ENCODE measurements at regions not wholly inside any gene's neighbourhood (a gene's known extent, or its start where the extent isn't known, plus 50 kb on each side); places are given as distances from the start of the nearest gene placed in this dataset.
"Not testable (repeated sequence)": the region's sequence is repeated elsewhere in the genome, so short reads cannot be mapped to it uniquely, and the experiment has no call there.

DNA sequence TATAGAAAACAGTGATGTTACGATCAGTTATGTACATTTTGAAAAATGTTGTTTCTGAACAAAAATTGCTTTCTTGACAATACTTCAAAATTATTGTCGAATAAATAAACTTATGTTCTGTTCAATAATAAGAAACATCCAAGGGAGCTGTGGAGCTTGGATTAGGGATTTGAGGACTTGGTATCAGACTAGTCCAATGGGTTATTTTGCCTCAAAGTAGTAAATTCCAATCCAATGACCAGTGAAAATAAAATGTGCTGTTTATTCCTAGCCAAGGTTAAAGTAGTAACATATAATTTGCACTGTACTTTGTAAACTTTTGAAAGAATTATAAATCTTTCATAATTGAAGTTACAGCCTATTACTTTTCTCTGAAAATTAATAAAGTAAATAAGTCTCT lies 79.1 kb upstream of the IVNS1ABP start:
- no peak overlapping the region for H3K4me3 Mint-ChIP-seq
- no peaks in the 10 kb centered on the region for H3K27me3 Mint-ChIP-seq
- no peaks in the 10 kb centered on the region for H3K36me3 Mint-ChIP-seq
- no peak overlapping the region for H3K27ac Mint-ChIP-seq
- H3K9me3 Mint-ChIP-seq, result no peaks in the 10 kb centered on the region
- no peaks in the 10 kb centered on the region for H3K4me1 Mint-ChIP-seq

- Mint-ChIP-seq H3K27ac (no peak overlapping the region), H3K36me3 (no peaks in the 10 kb centered on the region), H3K4me1 (no peaks in the 10 kb centered on the region), H3K4me3 (no peak overlapping the region), H3K9me3 (no peaks in the 10 kb centered on the region), H3K27me3 (no peaks in the 10 kb centered on the region)
Observed at GRCh38 chr1:185393815-185394214, 76.8 kb upstream of the IVNS1ABP start.

- H3K4me3 Mint-ChIP-seq, result no peak overlapping the region
- H3K27ac Mint-ChIP-seq, result no peak overlapping the region
- no peaks in the 10 kb centered on the region for H3K4me1 Mint-ChIP-seq
- H3K9me3 Mint-ChIP-seq, result no peaks in the 10 kb centered on the region
- no peaks in the 10 kb centered on the region for H3K27me3 Mint-ChIP-seq
- no peaks in the 10 kb centered on the region for H3K36me3 Mint-ChIP-seq
Observed at GRCh38 chr1:185393205-185393604, 76.2 kb upstream of the IVNS1ABP start.

DNA sequence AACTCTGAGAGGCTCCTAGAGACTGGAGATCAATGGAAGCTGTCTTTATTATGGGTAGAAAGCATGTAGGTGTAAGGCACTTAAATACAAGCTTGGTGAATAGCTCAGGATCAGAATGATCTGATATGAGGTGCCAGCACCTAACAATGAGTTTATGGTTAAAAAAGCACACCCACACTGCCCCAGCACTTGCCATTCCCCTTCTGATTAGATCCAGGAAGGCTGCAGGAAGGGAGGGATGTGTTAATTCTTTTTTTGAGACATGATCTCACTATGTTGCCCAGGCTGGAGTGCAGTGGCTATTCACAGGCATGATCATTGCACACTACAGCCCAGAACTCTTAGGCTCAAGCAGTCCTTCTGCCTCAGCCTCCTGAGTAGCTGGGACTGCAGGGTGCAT lies 71.8 kb upstream of the IVNS1ABP start:
- Mint-ChIP-seq H3K4me1 (peaks cover 4% of the 10 kb centered on the region), H3K9me3 (no peaks in the 10 kb centered on the region), H3K36me3 (peaks cover 2% of the 10 kb centered on the region), H3K4me3 (no peak overlapping the region), H3K27ac (no peak overlapping the region), H3K27me3 (no peaks in the 10 kb centered on the region)

DNA sequence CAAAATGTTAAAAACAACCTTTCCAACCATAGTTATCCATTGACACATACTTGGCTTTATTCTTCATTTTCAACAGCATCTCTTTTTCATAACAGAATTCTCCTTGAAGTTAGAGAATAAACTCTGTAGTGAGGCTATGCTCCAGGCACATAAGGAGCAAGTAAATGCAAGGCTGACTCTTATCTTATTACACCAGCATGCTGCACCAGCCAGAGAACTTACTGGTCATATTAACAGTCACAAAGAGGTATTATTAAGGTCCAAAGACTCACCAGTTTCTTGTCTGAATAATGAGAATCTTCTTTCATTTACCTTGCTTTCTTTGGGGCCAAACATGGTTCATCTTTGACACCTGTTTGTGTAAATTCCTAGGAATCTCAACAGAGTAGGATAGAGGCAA lies 71.3 kb upstream of the IVNS1ABP start:
- Mint-ChIP-seq H3K9me3 (no peaks in the 10 kb centered on the region), H3K36me3 (peaks cover 2% of the 10 kb centered on the region)

GRCh38 chr1:185385991-185386390 lies 68.9 kb upstream of the IVNS1ABP start:
- peaks cover 4% of the 10 kb centered on the region for H3K4me1 Mint-ChIP-seq
- H3K4me3 Mint-ChIP-seq, result no peak overlapping the region
- no peaks in the 10 kb centered on the region for H3K27me3 Mint-ChIP-seq
- H3K9me3 Mint-ChIP-seq, result no peaks in the 10 kb centered on the region
- peaks cover 7% of the 10 kb centered on the region for H3K36me3 Mint-ChIP-seq
- H3K27ac Mint-ChIP-seq, result no peak overlapping the region

More for the DNA sequence above, 71.3 kb upstream of the IVNS1ABP start:
- Mint-ChIP-seq H3K27me3 (no peaks in the 10 kb centered on the region), H3K27ac (no peak overlapping the region), H3K4me3 (no peak overlapping the region), H3K4me1 (peaks cover 4% of the 10 kb centered on the region)

DNA sequence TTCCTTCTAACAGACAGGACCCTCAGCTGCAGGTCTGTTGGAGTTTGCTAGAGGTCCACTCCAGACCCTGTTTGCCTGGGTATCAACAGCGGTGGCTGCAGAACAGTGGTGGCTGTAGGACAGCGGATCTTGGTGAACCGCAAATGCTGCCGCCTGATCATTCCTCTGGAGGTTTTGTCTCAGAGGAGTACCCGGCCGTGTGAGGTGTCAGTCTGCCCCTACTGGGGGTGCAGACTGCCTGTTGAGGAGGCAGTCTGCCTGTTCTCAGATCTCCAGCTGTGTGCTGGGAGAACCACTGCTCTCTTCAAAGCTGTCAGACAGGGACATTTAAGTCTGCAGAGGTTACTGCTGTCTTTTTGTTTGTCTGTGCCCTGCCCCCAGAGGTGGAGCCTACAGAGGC lies 66.8 kb upstream of the IVNS1ABP start:
- H3K36me3 Mint-ChIP-seq, H3K4me1 Mint-ChIP-seq, H3K9me3 Mint-ChIP-seq, H3K27me3 Mint-ChIP-seq, H3K27ac Mint-ChIP-seq, H3K4me3 Mint-ChIP-seq: not testable (repeated sequence)

GRCh38 chr1:185377831-185378230 lies 60.8 kb upstream of the IVNS1ABP start:
- H3K4me1 Mint-ChIP-seq, result peaks cover 17% of the 10 kb centered on the region
- no peaks in the 10 kb centered on the region for H3K9me3 Mint-ChIP-seq
- no peak overlapping the region for H3K27ac Mint-ChIP-seq
- H3K36me3 Mint-ChIP-seq, result peaks cover 5% of the 10 kb centered on the region
- no peak overlapping the region for H3K4me3 Mint-ChIP-seq
- no peaks in the 10 kb centered on the region for H3K27me3 Mint-ChIP-seq

GRCh38 chr1:185376840-185377635 lies 60.0 kb upstream of the IVNS1ABP start:
- H3K4me3 Mint-ChIP-seq, result no peak overlapping the region
- no peak overlapping the region for H3K27ac Mint-ChIP-seq
- peaks cover 17% of the 10 kb centered on the region for H3K4me1 Mint-ChIP-seq
- H3K36me3 Mint-ChIP-seq, result peaks cover 5% of the 10 kb centered on the region
- no peaks in the 10 kb centered on the region for H3K9me3 Mint-ChIP-seq
- no peaks in the 10 kb centered on the region for H3K27me3 Mint-ChIP-seq

GRCh38 chr1:185376288-185376687 lies 59.2 kb upstream of the IVNS1ABP start:
- H3K4me3 Mint-ChIP-seq, result no peak overlapping the region
- no peaks in the 10 kb centered on the region for H3K9me3 Mint-ChIP-seq
- no peak overlapping the region for H3K27ac Mint-ChIP-seq
- peaks cover 17% of the 10 kb centered on the region for H3K4me1 Mint-ChIP-seq
- H3K27me3 Mint-ChIP-seq, result no peaks in the 10 kb centered on the region
- H3K36me3 Mint-ChIP-seq, result peaks cover under 1% of the 10 kb centered on the region

DNA sequence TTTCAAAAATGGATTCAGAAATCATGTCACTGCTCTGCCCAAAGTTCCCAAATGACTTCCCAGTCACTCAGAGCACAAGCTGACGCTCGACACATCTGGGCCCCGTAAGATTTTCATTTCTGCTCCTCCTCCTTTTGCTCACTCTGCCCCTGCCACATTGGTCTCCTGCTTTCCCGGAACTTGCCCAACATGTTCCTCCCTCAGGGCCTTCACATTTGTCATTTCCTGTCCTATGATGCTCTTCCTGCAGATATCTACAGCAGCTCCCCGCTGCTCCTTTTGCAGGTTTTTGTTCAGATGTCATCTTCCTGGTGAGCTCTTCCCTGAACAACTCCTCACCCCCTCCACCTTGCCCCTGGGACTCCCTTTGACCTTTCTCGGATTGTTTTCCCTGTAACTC lies 58.5 kb upstream of the IVNS1ABP start:
- Mint-ChIP-seq H3K4me3 (no peak overlapping the region), H3K36me3 (no peaks in the 10 kb centered on the region), H3K27ac (no peak overlapping the region), H3K27me3 (no peaks in the 10 kb centered on the region), H3K4me1 (peaks cover 17% of the 10 kb centered on the region), H3K9me3 (no peaks in the 10 kb centered on the region)

GRCh38 chr1:185373813-185374529 lies 56.9 kb upstream of the IVNS1ABP start:
- Mint-ChIP-seq H3K36me3 (no peaks in the 10 kb centered on the region), H3K9me3 (no peaks in the 10 kb centered on the region), H3K4me1 (peaks cover 17% of the 10 kb centered on the region), H3K27ac (no peak overlapping the region), H3K27me3 (no peaks in the 10 kb centered on the region), H3K4me3 (no peak overlapping the region)

GRCh38 chr1:185369786-185370185 lies 52.7 kb upstream of the IVNS1ABP start:
- H3K4me1 Mint-ChIP-seq, result peaks cover 17% of the 10 kb centered on the region
- no peak overlapping the region for H3K27ac Mint-ChIP-seq
- H3K9me3 Mint-ChIP-seq, result no peaks in the 10 kb centered on the region
- H3K4me3 Mint-ChIP-seq, result no peak overlapping the region
- H3K36me3 Mint-ChIP-seq, result no peaks in the 10 kb centered on the region
- no peaks in the 10 kb centered on the region for H3K27me3 Mint-ChIP-seq

DNA sequence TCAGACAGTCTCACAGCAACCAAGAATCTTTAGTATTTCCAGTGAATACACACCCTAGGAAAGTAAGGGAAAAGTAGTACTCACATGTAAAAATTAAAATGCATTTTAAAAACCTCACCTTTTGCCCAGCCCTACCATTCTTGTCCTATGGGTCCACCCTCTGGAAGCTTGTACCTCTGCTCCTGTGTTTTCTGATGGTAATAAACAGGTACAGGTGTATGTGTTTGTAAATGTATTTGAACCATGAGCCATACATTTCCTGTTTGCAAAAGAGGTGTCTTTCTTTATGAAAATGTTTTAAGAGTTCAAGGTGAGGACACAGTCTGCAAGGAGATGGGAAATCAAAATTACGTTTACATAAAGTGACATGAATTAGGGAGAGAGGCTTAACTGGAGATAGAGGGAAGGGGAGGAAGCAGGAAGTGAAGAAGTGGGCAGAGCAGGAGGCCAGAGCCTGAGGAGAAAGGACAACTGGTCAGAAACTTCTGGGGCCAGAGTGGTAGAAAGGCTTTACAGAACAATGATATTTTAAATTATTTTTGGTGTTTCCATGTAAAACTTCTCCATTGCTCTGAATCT lies 52.0 kb upstream of the IVNS1ABP start:
- Mint-ChIP-seq H3K4me1 (peaks cover 11% of the 10 kb centered on the region), H3K9me3 (no peaks in the 10 kb centered on the region), H3K27ac (no peak overlapping the region), H3K4me3 (no peak overlapping the region), H3K27me3 (no peaks in the 10 kb centered on the region), H3K36me3 (no peaks in the 10 kb centered on the region)

DNA sequence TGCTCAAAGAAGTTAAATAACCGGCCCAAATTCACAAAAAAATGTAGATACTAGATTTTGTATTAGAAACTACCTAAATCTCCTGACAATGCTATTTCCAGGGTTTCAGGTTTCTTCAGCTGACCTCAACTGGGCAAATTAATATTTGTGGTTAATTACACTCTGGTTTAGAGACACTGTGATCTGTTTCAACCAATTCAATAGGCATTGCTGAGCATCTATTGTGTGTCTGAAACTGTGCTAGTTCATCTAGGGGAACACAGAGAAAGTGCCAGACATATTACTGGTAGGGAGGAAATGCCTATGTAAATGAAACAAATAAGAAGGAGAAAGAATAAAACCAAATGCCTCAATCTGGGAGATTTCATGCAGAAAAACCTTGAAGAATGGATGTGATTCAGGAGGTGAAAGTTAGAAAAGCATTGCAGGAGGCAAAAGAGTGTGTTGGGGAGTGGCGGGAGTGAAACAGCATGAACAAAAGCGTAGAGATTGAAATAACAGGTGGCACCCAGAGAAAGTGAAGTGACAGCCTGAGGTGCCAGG lies 51.3 kb upstream of the IVNS1ABP start:
- Mint-ChIP-seq H3K36me3 (no peaks in the 10 kb centered on the region), H3K9me3 (no peaks in the 10 kb centered on the region), H3K27ac (no peak overlapping the region), H3K4me1 (peaks cover 5% of the 10 kb centered on the region), H3K27me3 (no peaks in the 10 kb centered on the region), H3K4me3 (no peak overlapping the region)

DNA sequence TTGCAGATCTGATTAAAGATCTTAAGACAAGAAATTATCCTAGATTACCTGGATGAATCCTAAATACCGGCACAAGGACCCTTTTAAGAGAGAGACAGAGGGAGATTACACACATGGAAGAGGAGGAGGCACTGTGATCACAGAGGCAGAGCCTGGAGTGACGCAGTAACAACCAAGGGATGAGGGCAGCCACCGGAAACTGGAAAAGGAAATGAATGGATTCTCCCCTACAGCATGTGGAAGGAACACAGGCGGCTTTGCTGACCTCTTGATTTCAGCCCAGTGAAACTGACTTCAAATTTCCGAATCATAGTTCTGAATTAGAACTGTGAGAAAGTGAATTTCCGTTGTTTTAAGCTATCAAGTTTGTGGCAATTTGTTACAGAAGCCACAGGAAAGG lies 50.2 kb upstream of the IVNS1ABP start:
- Mint-ChIP-seq H3K36me3 (peaks cover 3% of the 10 kb centered on the region), H3K9me3 (peaks cover 4% of the 10 kb centered on the region), H3K4me3 (no peak overlapping the region), H3K27me3 (no peaks in the 10 kb centered on the region), H3K27ac (no peak overlapping the region), H3K4me1 (peaks cover 4% of the 10 kb centered on the region)

All from activated naive CD4-positive, alpha-beta T cell treated with anti-CD3 and anti-CD28 coated beads, Interleukin-2, amount 50 U/mL, for 24 hours (primary cell).